HCT116 (cell line): ENCODE measurements at regions not wholly inside any gene's neighbourhood (a gene's known extent, or its start where the extent isn't known, plus 50 kb on each side); places are given as distances from the start of the nearest gene placed in this dataset.

Experiments used
- ATAC-seq: fragments of 200-7000 bp; cut with Tn5 transposase; 2 replicates; pipeline ENCODE4 v1.9.1; 2020; ENCODE audit warnings: mild to moderate bottlenecking, moderate library complexity
- BruUV-seq: library from RNA; stranded (reverse); fragments of 400-500 nt; replicated peaks from 2 replicates; lab custom pipeline; 2021; lab: Mats Ljungman, UMichigan
- CTCF ChIA-PET: fragments of 300-600 bp; sonication (Branson Sonifier 250); formaldehyde crosslinking; loops from one replicate; lab custom pipeline; 2021; ENCODE audit warnings: antibody characterized with exemption; lab: Charles Lee
- POLR2A ChIA-PET: fragments of 300-600, 350-600 bp; sonication (Branson Sonifier 250); formaldehyde crosslinking; loops from one replicate; lab custom pipeline; 2021; ENCODE audit warnings: antibody characterized with exemption; lab: Charles Lee
- RAD21 ChIA-PET, 2 experiments: fragments of 300-600 bp; sonication (Branson Sonifier 250); formaldehyde crosslinking; loops; one replicate each; lab custom pipeline; 2023; ENCODE audit warnings: low total read pairs in 2 of 2; ENCODE audit not compliant: uncharacterized antibody in 2 of 2, unreplicated experiment in 2 of 2, low non-redundant PET in 1 of 2; lab: Charles Lee
- DNase-seq: peaks from one replicate; pipeline ENCODE4 v3.0.0-alpha.2; 2010; ENCODE audit warnings: low read depth, low spot score
- H2AFZ ChIP-seq: fragments of 200-600 bp; shearing (Covaris generic), sonication (generic); 2 replicates; pipeline ENCODE4 v1.6.1; 2017; ENCODE audit warnings: low read depth, mixed run types, mixed read lengths, antibody characterized with exemption, low read length; ENCODE audit not compliant: poor library complexity, severe bottlenecking
- H3K27ac ChIP-seq: 2 replicates; pipeline ENCODE4 v1.5.1; 2012; ENCODE audit warnings: low read depth, low read length
- H3K27me3 ChIP-seq: fragments of 200-600 bp; sonication (generic); 2 replicates; pipeline ENCODE4 v1.6.1; 2016; ENCODE audit warnings: mixed run types, low read length, mixed read lengths; ENCODE audit not compliant: insufficient read depth
- H3K36me3 ChIP-seq, 2 experiments: fragments of 200-500 bp in 1 of 2; fragments of 200-600 bp in 1 of 2; sonication (Bioruptor generic) in 1 of 2; sonication (generic) in 1 of 2; 2 replicates each; pipeline versions ENCODE4 v1.5.1 to v1.6.1; 2014 to 2016; ENCODE audit warnings: low read length in 2 of 2, inconsistent platforms in 1 of 2, mixed read lengths in 1 of 2, mixed run types in 1 of 2; ENCODE audit not compliant: insufficient read depth in 2 of 2, control insufficient read depth in 1 of 2
- H3K4me1 ChIP-seq, 2 experiments: fragments of 200-600 bp in 1 of 2; sonication (generic) in 1 of 2; 2 replicates each; pipeline versions ENCODE4 v1.5.1 to v1.6.1; 2012 to 2017; ENCODE audit warnings: low read length in 2 of 2, inconsistent platforms in 1 of 2, mild to moderate bottlenecking in 1 of 2, mixed read lengths in 1 of 2, mixed run types in 1 of 2, moderate library complexity in 1 of 2; ENCODE audit not compliant: insufficient read depth in 2 of 2, control insufficient read depth in 1 of 2
- H3K4me2 ChIP-seq: fragments of 200-600 bp; sonication (generic); 2 replicates; pipeline ENCODE4 v1.6.1; 2017; ENCODE audit warnings: mixed run types, low read length, mixed read lengths
- H3K4me3 ChIP-seq, 2 experiments: fragments of 200-600 bp in 1 of 2; sonication (generic) in 1 of 2; replicated peaks in 1 of 2; 2 replicates each; pipeline ENCODE4 v1.5.1; 2011 to 2016; ENCODE audit warnings: low read length in 2 of 2, control low read depth in 1 of 2, low read depth in 1 of 2, mild to moderate bottlenecking in 1 of 2, mixed read lengths in 1 of 2, mixed run types in 1 of 2
- H3K79me2 ChIP-seq: fragments of 200-600 bp; sonication (generic); 2 replicates; pipeline ENCODE4 v1.6.1; 2017; ENCODE audit warnings: mild to moderate bottlenecking, mixed run types, low read length, moderate library complexity, mixed read lengths; ENCODE audit not compliant: insufficient read depth
- H3K9ac ChIP-seq: fragments of 200-600 bp; sonication (generic); 2 replicates; pipeline ENCODE4 v1.6.1; 2016; ENCODE audit warnings: low read length, mixed read lengths
- H3K9me2 ChIP-seq: fragments of 200-600 bp; sonication (generic), shearing (Covaris generic); 2 replicates; pipeline ENCODE4 v1.6.1; 2017; ENCODE audit warnings: mixed run types, mild to moderate bottlenecking, moderate library complexity; ENCODE audit not compliant: insufficient read depth
- H3K9me3 ChIP-seq, 2 experiments: fragments of 200-500 bp in 1 of 2; fragments of 200-600 bp in 1 of 2; sonication (Bioruptor generic) in 1 of 2; sonication (generic) in 1 of 2; 2 replicates each; pipeline ENCODE4 v1.6.1; 2014 to 2017; ENCODE audit warnings: low read length in 2 of 2, mixed read lengths in 2 of 2, inconsistent platforms in 1 of 2, low read depth in 1 of 2, mild to moderate bottlenecking in 1 of 2, mixed run types in 1 of 2, moderate library complexity in 1 of 2; ENCODE audit not compliant: control insufficient read depth in 1 of 2, insufficient read depth in 1 of 2
- H4K20me1 ChIP-seq: fragments of 200-600 bp; sonication (generic), shearing (Covaris generic); 2 replicates; pipeline ENCODE4 v1.6.1; 2017; ENCODE audit warnings: mixed run types, mild to moderate bottlenecking, moderate library complexity; ENCODE audit not compliant: insufficient read depth
- CBX3 ChIP-seq: IDR thresholded peaks from 2 replicates; pipeline ENCODE4 v1.6.1; 2012; ENCODE audit warnings: low read depth
- CEBPB ChIP-seq: IDR thresholded peaks from 2 replicates; pipeline ENCODE4 v1.6.1; 2012; ENCODE audit warnings: low read depth
- JUND ChIP-seq: IDR thresholded peaks from 2 replicates; pipeline ENCODE4 v1.6.1; 2012
- RAD21 ChIP-seq: IDR thresholded peaks from 2 replicates; pipeline ENCODE4 v1.6.1; 2012; ENCODE audit warnings: low read depth, mild to moderate bottlenecking
- SIN3A ChIP-seq: IDR thresholded peaks from 2 replicates; pipeline ENCODE4 v1.6.1; 2012; ENCODE audit warnings: low read depth
- SP1 ChIP-seq: IDR thresholded peaks from 2 replicates; pipeline ENCODE4 v1.6.1; 2012; ENCODE audit warnings: low read depth
- TCF7L2 ChIP-seq: IDR thresholded peaks from 2 replicates; pipeline ENCODE4 v1.7.0; 2011; ENCODE audit warnings: borderline replicate concordance, inconsistent platforms; ENCODE audit not compliant: insufficient read depth, insufficient read length; ENCODE audit errors: extremely low read depth
- intact Hi-C: fragments of 100-400 bp; cut with micrococcal nuclease; formaldehyde crosslinking; loops from 2 replicates; pipeline ENCODE4 v1.10.0; 2022
- TF ChIP-seq, protein P1 (sequence below): IDR thresholded peaks from 2 replicates; pipeline ENCODE4 v1.6.1; 2011; ENCODE audit warnings: mild to moderate bottlenecking, low read length, moderate library complexity; ENCODE audit not compliant: insufficient replicate concordance; ENCODE audit errors: extremely low read depth
- TF ChIP-seq, protein P2 (sequence below): IDR thresholded peaks from 2 replicates; pipeline ENCODE4 v1.6.1; 2012

DNA sequence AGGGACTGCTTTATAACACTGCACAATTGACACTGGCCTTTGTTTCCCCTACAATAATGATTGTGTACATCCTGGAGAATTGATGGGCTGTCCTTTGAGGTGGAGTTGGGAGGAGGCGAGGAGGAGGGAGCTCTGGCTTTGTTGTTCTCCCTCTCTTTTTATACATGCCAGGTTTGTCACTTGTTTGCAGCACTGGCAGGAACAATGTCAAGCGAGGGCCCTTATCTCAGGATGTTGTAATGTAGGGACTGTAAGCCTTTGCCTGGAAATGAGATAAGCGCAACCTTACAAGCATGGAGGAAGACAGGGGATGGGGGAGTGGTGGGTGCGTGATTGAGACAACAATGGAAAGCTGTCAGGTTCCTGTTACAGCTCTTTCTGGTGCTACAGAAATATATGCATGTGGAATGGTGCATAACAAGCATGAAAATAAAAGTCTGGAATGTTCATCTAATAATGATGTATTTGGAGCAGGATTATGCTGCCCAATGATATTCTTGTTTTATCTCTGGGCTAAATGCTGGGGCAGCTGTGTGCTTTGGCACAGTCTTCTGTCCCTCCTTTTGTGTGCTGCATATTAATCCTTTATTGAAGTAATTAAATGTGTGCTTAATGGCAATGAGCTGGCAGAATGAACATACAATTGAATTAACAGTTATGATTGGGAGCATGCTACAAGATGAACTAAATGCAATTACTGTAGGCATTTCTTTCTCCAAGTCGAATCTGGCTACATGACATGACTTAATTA, 294.4 kb downstream of the GPAT3 start:
- Histone ChIP-seq H3K27me3 (no peaks in the 10 kb centered on the region), H4K20me1 (no peaks in the 10 kb centered on the region), H2AFZ (no peak overlapping the region), H3K4me3 (no peak overlapping the region), H3K9me3 (no peaks in the 10 kb centered on the region), H3K27ac (no peak overlapping the region), H3K9me2 (no peaks in the 10 kb centered on the region), H3K9ac (no peak overlapping the region), H3K79me2 (no peaks in the 10 kb centered on the region), H3K4me1 (no peaks in the 10 kb centered on the region), H3K4me2 (no peak overlapping the region), H3K36me3 (no peaks in the 10 kb centered on the region)
- POLR2A ChIA-PET = no interaction called here
- intact Hi-C loops = no loop called here
- ATAC-seq (no peak), DNase-seq (no peak)
- TF ChIP-seq CEBPB = no peak
- TF ChIP-seq, protein P1, sequence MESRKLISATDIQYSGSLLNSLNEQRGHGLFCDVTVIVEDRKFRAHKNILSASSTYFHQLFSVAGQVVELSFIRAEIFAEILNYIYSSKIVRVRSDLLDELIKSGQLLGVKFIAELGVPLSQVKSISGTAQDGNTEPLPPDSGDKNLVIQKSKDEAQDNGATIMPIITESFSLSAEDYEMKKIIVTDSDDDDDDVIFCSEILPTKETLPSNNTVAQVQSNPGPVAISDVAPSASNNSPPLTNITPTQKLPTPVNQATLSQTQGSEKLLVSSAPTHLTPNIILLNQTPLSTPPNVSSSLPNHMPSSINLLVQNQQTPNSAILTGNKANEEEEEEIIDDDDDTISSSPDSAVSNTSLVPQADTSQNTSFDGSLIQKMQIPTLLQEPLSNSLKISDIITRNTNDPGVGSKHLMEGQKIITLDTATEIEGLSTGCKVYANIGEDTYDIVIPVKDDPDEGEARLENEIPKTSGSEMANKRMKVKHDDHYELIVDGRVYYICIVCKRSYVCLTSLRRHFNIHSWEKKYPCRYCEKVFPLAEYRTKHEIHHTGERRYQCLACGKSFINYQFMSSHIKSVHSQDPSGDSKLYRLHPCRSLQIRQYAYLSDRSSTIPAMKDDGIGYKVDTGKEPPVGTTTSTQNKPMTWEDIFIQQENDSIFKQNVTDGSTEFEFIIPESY = no peak
- TF ChIP-seq SP1 = no peak
- TF ChIP-seq, protein P2, sequence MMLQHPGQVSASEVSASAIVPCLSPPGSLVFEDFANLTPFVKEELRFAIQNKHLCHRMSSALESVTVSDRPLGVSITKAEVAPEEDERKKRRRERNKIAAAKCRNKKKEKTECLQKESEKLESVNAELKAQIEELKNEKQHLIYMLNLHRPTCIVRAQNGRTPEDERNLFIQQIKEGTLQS = no peak
- TF ChIP-seq CBX3 = no peak
- no peak for TF ChIP-seq TCF7L2
- CTCF ChIA-PET = no interaction called here
- no TSS peak for BruUV-seq
- RAD21 ChIA-PET = no interaction called here

DNA sequence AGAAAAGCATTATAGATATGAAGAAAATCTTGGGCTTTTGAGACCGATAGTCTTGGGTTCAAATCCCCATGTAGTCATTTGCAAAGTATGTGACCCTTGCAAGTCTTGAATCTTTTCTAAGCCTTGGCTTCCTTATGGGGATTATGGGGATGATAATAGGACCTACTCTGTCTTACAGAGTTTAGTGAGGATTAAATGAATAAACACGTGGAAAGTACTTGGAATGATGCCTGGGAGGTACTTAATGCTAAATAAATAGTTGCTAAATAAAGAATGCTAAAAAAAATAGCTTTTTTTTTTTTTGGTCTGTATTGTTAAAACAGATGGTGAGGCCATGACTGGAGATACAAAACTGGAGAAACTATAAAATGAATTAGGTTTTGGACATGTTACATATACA, 292.7 kb downstream of the GPAT3 start:
- Histone ChIP-seq H3K4me2 (no peak overlapping the region), H3K27me3 (no peaks in the 10 kb centered on the region), H3K4me1 (no peaks in the 10 kb centered on the region), H3K9me2 (no peaks in the 10 kb centered on the region), H3K27ac (no peak overlapping the region), H3K79me2 (no peaks in the 10 kb centered on the region), H3K36me3 (no peaks in the 10 kb centered on the region)
- intact Hi-C loops = no loop called here
- no peak for DNase-seq
- CTCF ChIA-PET = no interaction called here
- no TSS peak for BruUV-seq
- ATAC-seq = no peak
- RAD21 ChIA-PET = no interaction called here
- TF ChIP-seq SP1 (no peak), JUND (no peak), RAD21 (no peak), SIN3A (no peak)
- TF ChIP-seq, all 23 proteins: peak for 0
- Histone ChIP-seq H3K4me3 (no peak overlapping the region), H3K9me3 (no peaks in the 10 kb centered on the region), H4K20me1 (no peaks in the 10 kb centered on the region), H2AFZ (no peak overlapping the region), H3K9ac (no peak overlapping the region)
- POLR2A ChIA-PET = no interaction called here
